ENCODE measurements at regions not wholly inside any gene's neighbourhood (a gene's known extent, or its start where the extent isn't known, plus 50 kb on each side); places are given as distances from the start of the nearest gene placed in this dataset.
A peak's percentile ranks its signal among the peaks of the same experiment; 100 is the strongest.

DNA sequence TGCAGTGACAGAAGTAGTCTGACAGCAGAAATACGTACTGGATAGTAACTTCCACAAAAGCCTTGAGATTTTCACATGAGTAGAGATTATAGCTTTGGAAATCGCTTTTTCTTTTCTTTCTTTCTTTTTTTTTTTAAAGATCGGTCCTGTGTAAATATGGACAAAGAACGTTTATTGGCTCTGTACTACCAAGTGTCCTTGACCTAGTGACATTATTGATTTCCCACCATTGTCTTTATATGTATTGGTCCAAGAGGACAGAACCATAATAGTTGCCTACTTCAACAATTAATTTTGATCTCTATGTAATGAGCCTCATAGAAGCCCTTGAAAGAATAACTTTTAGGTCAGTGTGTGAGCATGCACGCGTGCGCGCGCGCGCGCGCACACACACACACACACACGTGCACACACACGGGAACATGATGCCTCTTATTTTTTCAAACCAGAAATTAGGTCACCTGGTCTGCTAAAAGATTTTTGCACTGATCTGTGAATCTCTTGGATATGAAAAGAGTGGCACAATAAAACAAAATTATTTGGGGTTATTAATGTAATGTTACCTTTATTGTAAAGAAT is 516.8 kb downstream of the PSAT1 start:
- DNase-seq, result no peak

DNA sequence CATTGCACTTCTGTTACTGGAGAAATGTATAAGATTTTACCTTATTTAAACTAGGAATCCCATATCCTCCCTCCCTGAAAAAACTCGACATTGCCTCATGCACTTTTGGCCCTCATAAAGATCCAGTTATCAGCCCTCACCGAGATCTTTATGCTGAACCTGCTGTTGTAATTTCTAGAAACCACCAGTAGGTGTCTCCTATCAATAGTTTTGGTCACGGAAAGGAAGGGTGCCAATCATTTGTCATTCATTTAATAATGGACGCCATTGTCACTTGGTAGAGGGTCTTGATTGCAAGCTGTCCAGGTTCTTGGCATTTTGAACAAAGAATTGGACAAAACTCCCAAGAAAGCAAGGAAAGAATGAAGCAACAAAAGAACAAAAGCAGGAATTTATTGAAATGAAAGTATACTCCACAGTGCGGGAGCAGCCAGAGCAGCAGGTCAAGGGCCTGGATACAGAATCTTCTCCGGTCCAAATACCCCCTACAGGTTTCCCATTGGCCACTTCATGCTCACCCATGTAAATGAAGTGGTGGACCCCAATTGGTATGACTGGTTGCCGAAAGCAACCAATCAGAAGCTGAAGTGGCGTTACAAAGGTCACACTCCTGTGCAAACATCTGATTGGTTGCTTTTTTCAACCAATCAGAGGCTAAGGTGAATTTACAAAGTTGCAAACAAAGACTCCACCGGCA is 524.3 kb downstream of the PSAT1 start:
- DNase-seq, result peak; percentile 6

DNA sequence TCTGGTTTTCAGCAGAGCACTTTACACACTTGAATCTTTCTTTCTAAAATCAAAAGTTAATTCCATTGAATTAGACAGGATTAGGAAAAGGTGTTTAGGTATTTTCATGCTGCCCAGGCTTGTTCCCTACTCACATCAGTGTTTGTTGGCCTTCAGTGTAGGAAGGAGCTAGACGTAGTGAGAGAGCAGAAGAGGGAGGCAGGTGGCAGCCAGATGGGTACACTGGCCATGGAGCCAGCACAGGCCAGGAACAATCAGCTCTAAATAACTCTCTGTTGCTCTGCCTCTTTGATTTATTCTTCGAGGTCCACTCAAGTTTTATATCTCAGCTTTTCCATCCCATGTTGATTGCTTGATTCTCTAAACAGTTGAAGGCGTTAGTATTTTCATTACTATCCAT is 529.6 kb downstream of the PSAT1 start:
- no peak for DNase-seq

DNA sequence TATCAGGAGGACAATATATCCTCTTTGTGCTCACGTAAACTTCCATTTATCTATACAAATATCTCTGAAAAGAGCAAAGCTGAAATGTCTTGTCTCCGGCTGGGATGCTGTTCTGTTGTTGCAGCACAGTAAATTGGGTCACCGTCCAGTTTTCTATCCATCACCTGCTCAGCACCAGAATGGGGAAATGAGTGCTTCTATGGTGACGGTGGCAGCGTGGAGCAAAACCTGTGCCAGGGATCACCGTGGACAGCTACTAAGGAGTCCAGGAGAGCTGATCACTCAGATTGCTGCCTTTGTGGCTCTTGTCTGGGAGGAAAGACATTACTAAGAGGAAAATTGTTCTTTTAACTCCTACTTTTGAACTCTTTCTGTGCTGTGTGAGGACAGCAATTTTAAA is 531.6 kb downstream of the PSAT1 start:
- DNase-seq, result no peak

DNA sequence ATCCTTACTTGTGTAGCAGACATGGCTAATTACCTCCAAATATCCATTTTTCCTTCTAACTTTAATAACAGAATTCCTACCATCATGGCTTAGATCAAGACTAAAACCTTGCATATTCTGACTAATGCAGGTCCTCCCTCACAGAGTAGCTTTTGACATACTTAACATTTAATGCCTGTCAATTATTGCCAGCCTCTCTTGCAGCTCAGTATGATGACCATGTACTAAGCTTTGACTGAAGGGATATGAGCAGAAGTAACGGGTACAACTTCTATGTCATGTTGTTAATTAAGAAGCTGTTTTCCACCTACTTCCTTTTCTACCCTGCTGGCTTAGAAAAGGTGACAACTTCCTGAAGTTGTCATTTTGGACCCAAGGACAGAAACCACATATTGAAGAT is 533.4 kb downstream of the PSAT1 start:
- no peak for DNase-seq

DNA sequence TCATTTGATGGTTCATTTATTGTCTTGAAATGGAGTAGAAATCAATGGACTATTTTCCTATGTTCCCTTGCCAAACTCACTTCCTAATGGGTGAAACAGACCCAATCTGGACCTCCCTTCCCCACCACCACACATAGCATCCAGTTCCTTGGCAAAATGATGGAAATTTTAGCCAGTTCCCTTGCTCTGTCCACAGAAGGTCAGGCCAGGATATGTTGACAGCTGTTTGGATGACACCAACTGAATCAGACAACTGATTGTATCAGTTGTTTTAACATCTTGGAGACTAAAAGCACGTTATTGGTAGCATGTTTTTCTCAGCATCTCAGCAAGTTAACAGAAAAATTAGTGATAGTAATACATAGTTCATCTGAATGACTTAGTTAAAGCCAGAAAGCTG is 534.8 kb downstream of the PSAT1 start:
- no peak for DNase-seq

DNA sequence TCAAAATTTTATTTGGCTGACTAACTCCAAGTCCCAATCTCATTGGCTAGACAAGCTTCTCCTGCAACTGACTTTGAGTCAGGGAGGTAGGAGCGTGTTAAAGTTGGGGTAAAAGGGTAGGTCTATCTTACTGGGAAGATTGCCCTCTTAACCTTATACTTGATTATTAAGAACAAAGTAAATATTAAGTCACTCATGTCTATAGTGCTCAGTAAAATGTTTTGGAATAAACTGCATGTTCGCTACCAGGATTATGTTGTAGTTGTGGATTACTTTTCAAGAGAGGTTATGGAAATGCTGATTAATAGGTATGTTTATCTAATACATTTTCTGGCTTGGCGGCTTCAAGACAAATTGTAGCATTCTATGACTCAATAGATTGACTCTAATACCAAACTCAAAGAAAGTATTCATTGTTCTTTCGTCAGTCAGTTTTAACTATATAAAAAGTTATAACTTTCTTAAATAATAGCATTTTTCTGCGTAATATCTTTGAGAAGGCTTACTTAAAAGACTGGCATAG is 539.1 kb downstream of the PSAT1 start:
- no peak for DNase-seq

DNA sequence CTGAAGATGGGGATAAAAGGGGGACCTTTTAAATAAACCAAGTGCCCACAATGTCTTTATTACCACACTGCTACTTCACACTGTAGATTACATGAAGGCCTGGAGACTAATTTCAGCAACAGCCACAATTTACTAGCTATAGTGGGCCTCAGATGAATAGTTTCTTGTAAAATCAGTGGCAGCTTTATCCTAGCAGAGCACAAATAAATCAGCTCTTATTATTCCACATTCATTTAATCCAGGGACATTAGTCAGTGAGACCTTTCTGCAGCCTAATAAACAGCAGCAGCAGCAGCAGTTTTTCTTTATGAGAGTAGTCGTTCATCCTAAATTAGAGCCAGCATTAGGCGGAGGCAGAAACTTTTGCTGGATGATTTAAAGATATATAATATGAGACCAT is 542.3 kb downstream of the PSAT1 start:
- DNase-seq, result no peak

DNA sequence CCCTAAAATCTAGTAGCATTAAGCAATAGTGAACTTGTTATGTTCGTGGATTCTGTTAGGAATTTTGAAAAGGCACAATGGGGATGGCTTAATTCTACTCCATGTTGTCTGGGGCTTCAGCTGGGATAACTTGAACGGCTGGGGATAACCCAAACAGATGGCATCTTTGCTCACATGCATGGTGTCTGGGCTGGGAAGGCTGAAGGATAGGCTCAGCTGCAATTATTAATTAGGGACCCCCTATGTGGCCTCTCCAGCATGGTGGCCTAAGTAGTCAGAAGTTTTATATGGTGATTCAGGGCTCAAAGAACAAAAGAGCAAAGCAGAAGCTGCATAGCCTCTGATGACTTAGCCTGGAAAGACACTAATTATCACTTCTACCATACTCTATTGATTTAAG is 551.1 kb downstream of the PSAT1 start:
- no peak for DNase-seq

DNA sequence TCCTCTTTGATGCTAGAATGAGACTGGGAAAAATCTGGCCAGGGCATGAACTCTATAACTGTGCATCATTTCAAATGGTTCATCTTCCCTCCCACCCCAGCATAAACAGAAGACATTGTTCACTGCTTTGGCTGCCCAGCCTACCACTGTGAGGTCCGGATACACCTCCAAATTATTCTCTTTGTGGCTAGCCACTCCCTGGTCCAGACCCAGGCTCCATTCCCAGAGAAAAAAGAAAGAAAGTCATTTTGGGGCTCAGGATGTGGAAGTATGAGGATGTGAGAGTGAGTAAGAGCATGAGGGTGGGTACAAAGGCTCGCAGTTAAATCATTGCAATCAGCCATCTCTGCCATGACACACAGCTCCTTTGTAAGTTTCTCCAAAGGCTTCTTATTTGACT is 559.2 kb downstream of the PSAT1 start:
- no peak for DNase-seq

DNA sequence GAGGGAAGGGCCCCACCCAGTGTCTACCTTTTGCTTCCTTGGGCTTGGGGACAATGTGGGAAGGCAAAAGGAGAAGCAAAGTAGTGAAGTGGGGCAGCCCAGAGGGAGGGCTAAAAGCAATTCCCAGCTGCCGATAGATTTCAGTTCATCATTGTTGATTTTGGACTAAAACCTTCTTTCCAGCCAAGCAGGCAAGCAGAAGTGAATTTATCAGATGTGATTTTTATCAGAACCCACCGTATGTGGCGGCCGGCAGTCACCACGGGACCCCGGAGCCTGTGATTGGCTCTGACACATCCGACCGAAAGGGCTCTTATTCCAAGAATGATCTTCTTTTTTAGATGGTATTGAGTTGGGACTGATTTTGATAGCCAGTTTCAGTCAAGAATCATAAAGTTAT is 559.9 kb downstream of the PSAT1 start:
- no peak for DNase-seq

DNA sequence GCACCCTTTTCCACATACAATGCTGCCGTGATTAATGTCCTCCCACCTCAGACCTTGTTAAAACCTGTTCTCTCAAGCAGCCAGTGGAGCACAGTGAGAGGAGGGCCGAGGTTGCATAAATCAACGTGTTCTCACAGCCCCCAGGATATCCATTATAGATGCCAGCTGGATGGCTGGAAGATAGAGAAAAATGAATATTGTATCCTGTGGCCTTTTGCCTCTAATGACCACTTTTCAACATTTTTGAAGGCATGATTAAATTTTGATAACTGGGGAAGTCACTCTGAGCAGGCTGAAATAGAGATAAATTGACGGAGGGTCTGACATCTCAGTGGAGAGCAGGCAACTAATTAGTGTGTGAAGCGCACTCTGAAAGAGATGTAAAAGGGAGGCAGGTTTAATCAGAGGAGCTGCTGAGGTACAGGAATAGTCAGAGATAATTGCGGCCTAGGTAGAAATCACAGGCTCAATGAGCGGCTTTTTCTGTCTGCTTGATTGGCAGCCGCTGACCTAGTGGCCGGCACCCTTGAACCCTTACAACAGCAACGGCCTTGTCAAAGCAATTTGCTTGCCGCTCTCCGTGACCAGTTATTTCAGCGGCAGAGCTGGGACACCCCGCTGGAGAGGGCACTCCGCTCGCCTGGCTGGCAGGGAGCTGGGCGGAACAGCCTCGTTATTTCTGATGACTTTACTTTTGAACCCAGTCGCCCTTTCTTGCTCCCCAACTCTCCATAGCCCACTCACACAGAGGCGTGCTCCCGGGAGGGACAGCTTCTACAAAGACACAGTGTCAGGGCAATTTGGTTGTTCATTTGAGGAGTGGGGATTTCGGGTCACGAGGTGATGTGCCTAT is 560.7 kb downstream of the PSAT1 start:
- DNase-seq, result no peak

DNA sequence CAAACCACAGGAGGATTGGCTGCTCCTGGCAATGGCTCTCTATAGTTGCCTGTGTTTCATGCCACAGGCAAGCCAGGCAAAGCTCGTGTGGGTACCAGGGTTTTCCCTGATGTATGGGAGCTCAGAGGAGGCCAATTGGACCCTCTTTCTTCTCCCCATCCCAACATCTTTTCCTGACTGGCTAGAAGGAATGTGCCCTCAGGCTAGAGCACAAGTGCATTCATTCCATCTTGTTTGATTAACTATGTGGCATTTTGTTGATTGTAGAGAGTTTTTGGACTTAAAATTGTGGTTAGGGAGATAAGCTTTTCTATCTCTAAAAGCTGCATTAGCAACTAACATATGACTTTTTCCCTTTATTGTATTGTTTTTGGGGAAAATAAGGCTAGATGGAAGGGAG is 561.3 kb downstream of the PSAT1 start:
- DNase-seq, result no peak

DNA sequence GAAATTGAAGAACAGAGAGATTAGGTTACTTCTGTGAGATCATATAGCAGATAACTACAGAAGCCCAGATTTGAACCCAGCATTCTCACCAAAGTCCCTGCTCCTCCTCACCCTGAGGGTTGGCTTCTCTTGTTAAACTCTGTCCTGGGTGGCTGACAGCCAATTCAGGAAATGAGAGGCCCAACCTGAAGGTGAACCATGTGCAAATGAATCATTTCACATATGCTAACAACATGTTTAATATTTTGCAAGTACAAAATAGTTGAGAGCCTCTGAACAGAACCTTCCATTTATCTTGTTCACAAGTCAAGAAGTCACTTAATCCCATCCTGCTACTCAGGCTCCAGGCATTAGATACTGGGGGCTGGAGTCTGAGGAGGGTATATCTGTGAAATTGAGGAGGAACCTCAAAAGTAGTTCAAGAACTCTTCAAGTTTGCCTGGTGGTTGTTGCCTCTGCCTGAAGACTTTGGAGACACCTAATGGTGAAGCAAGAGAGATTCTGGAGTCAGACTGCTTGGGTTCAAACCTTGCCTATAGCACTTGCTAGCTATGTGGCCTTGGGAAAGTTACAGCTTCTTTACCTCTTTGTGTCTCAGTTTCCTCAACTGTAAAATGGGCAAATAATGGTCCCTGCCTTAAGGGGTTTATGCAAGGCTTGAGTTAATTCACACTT is 564.0 kb downstream of the PSAT1 start:
- no peak for DNase-seq

DNA sequence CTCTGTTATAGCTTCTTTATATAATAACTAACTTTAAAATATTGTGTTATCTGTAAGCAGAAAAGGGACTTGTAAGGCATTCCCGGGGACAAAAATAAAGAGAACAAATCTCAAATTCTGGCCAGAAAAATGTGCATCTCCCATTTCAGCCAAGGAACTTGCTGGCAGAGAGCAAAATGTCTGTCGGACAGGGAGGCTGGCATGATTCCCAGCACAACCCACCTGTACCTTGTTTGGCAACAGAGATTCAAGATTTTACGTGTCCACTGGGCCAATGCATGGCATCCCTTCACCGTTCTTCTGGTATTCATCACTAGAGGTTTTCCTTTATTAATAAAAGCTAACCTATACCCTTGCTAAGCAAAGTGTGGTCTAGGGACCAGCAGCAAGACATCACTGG is 566.6 kb downstream of the PSAT1 start:
- DNase-seq, result no peak

DNA sequence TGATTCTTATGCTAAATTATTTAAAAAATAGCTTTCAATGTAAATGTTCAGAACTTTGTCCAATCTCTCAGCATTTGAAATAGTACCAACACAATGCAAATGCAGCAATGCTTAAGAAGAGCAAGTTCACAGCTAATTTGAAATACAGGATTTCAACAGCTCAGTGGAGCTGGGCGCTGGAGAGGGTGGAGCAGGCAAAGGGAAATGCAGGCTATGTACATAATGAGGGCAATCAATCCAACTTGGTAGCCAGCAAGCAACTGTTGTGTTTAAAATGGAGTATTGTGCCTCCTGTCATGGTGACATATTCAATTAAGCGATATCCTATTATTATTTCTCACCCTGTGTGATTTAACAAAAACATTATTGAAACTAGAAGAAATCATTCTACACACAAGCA is 568.8 kb downstream of the PSAT1 start:
- no peak for DNase-seq

DNA sequence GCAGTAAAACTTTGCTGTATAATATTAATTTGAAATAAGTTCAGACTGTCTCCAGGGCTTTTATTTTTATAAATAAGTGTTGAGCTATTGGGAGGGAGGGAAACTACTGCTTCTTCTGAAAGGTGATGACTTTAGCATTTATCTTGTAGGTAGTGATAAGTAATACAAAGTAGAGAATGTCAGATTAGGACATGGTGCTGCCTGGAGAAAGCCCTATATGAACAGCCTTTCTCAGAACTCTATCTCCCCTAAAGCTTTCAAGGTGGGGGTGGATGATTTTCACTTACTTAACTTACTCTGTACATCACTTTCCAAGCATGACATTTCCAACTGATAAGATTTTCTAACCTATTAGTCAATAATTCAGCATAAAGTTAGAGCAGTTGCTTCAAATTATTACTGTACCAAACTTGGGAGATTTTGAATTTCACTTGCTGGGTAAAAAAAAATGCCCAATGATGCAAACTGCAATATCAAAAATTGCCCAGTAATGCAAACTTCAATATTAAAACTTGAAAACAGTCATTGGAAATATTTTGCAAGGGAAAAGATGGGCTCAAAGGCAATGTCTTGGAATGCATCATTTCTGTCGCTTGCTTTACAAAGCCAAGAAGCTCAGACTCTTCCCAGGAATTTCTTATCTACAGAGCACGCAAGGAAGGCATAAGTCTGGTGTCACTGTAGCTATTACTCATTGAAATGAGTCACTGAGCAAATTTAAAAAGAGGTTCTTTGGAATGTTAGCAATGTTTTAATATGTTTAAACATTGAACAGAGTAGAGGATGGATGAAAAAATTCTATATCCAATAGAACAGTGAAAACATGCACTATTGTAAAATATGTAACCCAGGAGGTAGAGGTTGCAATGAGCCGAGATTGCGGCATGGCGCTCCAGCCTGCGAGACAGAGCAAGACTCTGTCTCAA is 569.5 kb downstream of the PSAT1 start:
- DNase-seq, result no peak

DNA sequence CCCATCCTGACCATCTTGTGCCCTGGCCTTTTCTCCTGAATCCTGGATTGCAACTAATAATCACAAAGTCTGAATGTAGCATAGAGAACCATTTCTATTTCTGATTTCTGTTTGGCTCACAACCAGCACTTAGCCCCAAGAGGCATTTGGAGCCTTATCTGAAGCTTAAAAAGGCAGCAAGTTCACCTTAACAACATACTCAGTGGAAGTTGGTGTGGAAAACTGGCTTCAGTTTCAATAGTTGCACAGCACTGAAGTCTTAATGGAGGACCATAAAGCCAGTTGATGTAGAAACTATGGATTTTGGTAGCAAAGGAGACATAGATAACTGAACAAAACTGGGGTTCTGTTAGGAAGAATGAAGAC is 574.1 kb downstream of the PSAT1 start:
- no peak for DNase-seq

DNA sequence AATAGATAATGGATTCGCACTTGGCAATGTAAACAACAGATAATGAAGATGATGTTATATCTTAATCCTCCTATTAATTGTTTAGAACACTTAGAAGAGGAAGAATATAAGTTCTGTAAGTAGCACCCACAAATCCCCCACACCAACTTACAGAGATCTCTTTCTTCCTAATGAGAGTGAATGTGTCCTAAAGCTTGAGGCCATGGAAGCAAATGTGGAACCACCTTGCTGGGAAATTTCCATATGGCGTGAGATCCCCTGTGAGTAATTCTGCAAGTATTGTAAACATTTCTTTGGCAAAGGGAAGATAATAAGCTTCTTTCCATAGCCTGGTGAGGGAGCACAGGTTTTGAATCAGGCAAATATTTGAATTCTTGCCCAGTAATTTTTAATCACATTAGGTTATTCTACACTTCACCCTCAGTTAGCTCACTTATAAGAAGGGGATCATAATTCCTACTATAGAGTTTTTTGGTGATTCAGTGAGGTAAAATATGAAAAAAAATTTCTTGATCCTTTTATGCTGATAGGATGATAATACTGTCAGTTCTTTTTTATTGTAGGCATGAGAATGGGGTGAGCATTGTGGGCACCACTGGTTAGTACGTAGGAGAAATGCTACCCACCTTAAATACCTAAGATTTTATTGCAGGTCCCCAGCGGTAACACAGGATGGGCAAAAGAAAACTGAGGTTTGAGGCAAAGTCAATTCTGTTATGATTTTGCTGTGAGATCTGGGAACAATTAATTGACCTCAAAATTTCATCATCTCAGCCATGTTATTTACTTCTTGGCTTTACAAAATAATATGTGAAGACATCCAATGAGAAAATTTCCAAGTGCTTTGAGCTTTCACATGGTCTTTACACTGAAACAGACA is 574.8 kb downstream of the PSAT1 start:
- no peak for DNase-seq

DNA sequence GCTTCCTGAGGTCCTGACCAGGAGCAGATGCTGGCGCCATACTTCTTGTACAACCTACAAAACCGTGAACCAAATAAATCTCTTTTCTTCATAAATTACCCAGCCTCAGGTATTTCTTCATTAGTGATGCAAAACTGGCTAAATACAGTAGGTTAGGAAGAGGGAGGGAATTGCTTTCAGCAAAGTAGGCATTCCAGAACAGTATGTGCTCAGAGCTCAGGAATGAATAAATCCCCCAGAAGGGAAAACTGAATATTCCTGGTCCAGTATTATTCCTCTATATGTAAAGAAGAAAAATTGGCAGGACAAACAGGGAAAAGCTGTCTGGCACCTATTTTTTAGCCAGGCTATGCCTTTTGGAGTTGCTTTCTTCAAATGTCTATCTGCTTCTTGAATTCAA is 577.1 kb downstream of the PSAT1 start:
- DNase-seq, result no peak
